Psoas muscle (tissue), 7 donors: ENCODE measurements at regions not wholly inside any gene's neighbourhood (a gene's known extent, or its start where the extent isn't known, plus 50 kb on each side); places are given as distances from the start of the nearest gene placed in this dataset.

Experiments
- ATAC-seq, 4 donors: fragments of 200-7000 bp; cut with Tn5 transposase; one replicate each; pipeline ENCODE4 v1.9.1; 2020; ENCODE audit warnings: moderate library complexity in 3 of 4, mild to moderate bottlenecking in 2 of 4
- DNase-seq, 2 donors: peaks; one replicate each; pipeline ENCODE4 v3.0.0-alpha.2; 2020
- H3K27ac ChIP-seq: fragments of 200-600 bp; one replicate; pipeline ENCODE4 v1.8.0; 2022
- H3K27me3 ChIP-seq, 3 donors: fragments of 200-600 bp in 1 of 3; one replicate each; pipeline versions ENCODE4 v1.6.1 to v1.8.0; 2013 to 2022; ENCODE audit warnings: low read length in 2 of 3, mild to moderate bottlenecking in 2 of 3, moderate library complexity in 1 of 3; ENCODE audit not compliant: insufficient read depth in 3 of 3
- H3K36me3 ChIP-seq, 2 donors: fragments of 200-600 bp in 1 of 2; one replicate each; pipeline versions ENCODE4 v1.6.1 to v1.8.0; 2013 to 2022; ENCODE audit warnings: low read depth in 1 of 2, mild to moderate bottlenecking in 1 of 2, moderate library complexity in 1 of 2; ENCODE audit not compliant: insufficient read depth in 1 of 2
- H3K4me1 ChIP-seq: fragments of 200-600 bp; one replicate; pipeline ENCODE4 v1.8.0; 2022
- H3K4me3 ChIP-seq: fragments of 200-600 bp; one replicate; pipeline ENCODE4 v1.8.0; 2022; ENCODE audit warnings: mild to moderate bottlenecking
- H3K9me3 ChIP-seq: fragments of 200-600 bp; one replicate; pipeline ENCODE4 v1.8.0; 2022
- CTCF ChIP-seq: fragments of 200-600 bp; IDR thresholded peaks from one replicate; pipeline ENCODE4 v1.8.0; 2022; ENCODE audit warnings: antibody characterized with exemption
- WGBS, 3 donors: extraction: QIAGEN DNeasy Blood & Tissue Kit; methylation state at CpG; one replicate each; pipeline versions ENCODE4 v1.1.6 to v1.1.7; 2013; 5-methylcytosine and 5-hydroxymethylcytosine counted together
- intact Hi-C, 2 donors: fragments of 100-400 bp; cut with DNase I; formaldehyde crosslinking; loops; one replicate each; pipeline versions ENCODE4 v1.11.0 to v1.14.2; 2022
- donor health status: healthy with polysubstance abuse.
- donor health status: DM: no; HTN: no; CAD: no; lungs with moderate emphysema.
- donor health status: Bipolar disorder and iron deficiency.
- donor health status: healthy.
- donor health status: DM: yes; HTN: yes; CAD: no.
- donor health status: DM: no; HTN: no; CAD: no.
- donor health status: DM: yes; HTN: yes; CAD: no.

- no peaks in the 10 kb centered on the region for H3K9me3 ChIP-seq
- WGBS, 3 donors, result 30 to 39% (median 33%) methylated on average over 7 of the region's 7 CpGs
- ATAC-seq (no peak), DNase-seq (no peak)
- no peak overlapping the region for H3K27ac ChIP-seq
- no peak for TF ChIP-seq CTCF
- no peaks in the 10 kb centered on the region for H3K4me1 ChIP-seq
- intact Hi-C loops, result no loop called here
- H3K27me3 ChIP-seq, result peaks cover 2 to 5% (median 4%) of the 10 kb centered on the region in 3 donors
- no peak overlapping the region for H3K4me3 ChIP-seq
- H3K36me3 ChIP-seq, result no peaks in the 10 kb centered on the region
Observed at GRCh38 chr10:130443066-130443465, 306.9 kb downstream of the GLRX3 start.

- no peaks in the 10 kb centered on the region for H3K4me1 ChIP-seq
- TF ChIP-seq CTCF, result no peak
- H3K27ac ChIP-seq, result no peak overlapping the region
- no peak for DNase-seq
- no peak for ATAC-seq
- H3K36me3 ChIP-seq, result no peaks in the 10 kb centered on the region
- 84 to 89% (median 89%) methylated on average over 21 of the region's 21 CpGs for WGBS, 3 donors
- H3K27me3 ChIP-seq, result peaks cover 0 to 5% (median 4%) of the 10 kb centered on the region in 3 donors
- no peak overlapping the region for H3K4me3 ChIP-seq
- H3K9me3 ChIP-seq, result no peaks in the 10 kb centered on the region
- intact Hi-C loops, result no loop called here
Observed at GRCh38 chr10:130453036-130453720, 317.0 kb downstream of the GLRX3 start.

GRCh38 chr10:130453721-130454542, 317.7 kb downstream of the GLRX3 start:
- H3K4me3 ChIP-seq, result no peak overlapping the region
- no peaks in the 10 kb centered on the region for H3K4me1 ChIP-seq
- intact Hi-C loops, result no loop called here
- no peak for DNase-seq
- TF ChIP-seq CTCF, result no peak
- H3K9me3 ChIP-seq, result no peaks in the 10 kb centered on the region
- no peaks in the 10 kb centered on the region for H3K36me3 ChIP-seq
- WGBS, 3 donors, result 71 to 78% (median 77%) methylated on average over 17 of the region's 17 CpGs
- no peak for ATAC-seq
- no peak overlapping the region for H3K27ac ChIP-seq
- peaks cover 0 to 5% (median 4%) of the 10 kb centered on the region in 3 donors for H3K27me3 ChIP-seq

GRCh38 chr10:130454543-130455000, 318.4 kb downstream of the GLRX3 start:
- no peaks in the 10 kb centered on the region for H3K9me3 ChIP-seq
- DNase-seq, result no peak
- H3K36me3 ChIP-seq, result no peaks in the 10 kb centered on the region
- WGBS, 3 donors, result 83 to 88% (median 88%) methylated on average over 7 of the region's 7 CpGs
- no peak for TF ChIP-seq CTCF
- no peak overlapping the region for H3K27ac ChIP-seq
- peaks cover 0 to 5% (median 4%) of the 10 kb centered on the region in 3 donors for H3K27me3 ChIP-seq
- no peak overlapping the region for H3K4me3 ChIP-seq
- H3K4me1 ChIP-seq, result no peaks in the 10 kb centered on the region
- intact Hi-C loops, result no loop called here
- ATAC-seq, result no peak
